ENCODE measurements at regions not wholly inside any gene's neighbourhood (a gene's known extent, or its start where the extent isn't known, plus 50 kb on each side); places are given as distances from the start of the nearest gene placed in this dataset.

DNA sequence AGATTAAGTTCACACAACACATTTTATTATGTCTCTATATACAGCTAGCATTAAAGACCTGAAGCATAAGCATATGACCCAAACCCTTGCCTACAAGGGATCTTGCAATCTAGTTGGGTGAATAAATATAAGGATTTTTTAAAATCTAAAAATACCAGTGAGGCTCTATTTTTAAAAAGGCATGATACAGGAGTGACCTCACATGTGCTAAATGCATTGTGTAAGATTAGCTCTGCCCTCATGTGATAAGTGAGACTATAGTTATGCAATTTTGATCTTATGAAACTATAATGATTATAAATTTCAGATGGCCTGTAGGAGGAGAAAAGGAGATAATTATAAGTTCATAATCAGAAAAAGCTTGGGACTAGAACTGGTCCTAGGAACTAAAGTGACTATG lies 451.0 kb upstream of the MAN1A1 start:
- no peaks in the 10 kb centered on the region for H3K27me3 ChIP-seq (ENCODE audit: insufficient read depth, low read length)
- no peak overlapping the region for H4K8ac ChIP-seq (replicated peaks; ENCODE audit: insufficient read length, low read depth, low read length)
- no peak overlapping the region for H3K9ac ChIP-seq (ENCODE audit: extremely low read depth, insufficient read length, low read length)
- no peak overlapping the region for H3K14ac ChIP-seq (ENCODE audit: insufficient read depth, low read length)
- H3K18ac ChIP-seq (ENCODE audit: insufficient read length, low read depth, low read length), result no peak overlapping the region
- no peak overlapping the region for H3K23ac ChIP-seq (ENCODE audit: insufficient read length, low read depth, low read length)
- H3K56ac ChIP-seq (ENCODE audit: insufficient read length, low read depth, low read length), result no peak overlapping the region
- Mint-ChIP-seq H3K27me3 (ENCODE audit: low read depth) (no peaks in the 10 kb centered on the region), H3K27ac (no peak overlapping the region), H3K9me3 (no peaks in the 10 kb centered on the region), H3K4me1 (peaks cover 11 to 14% of the 10 kb centered on the region in 2 experiments), H3K4me3 (no peak overlapping the region), H3K36me3 (ENCODE audit: insufficient read depth in 1 of 3, low read depth in 3 of 3) (no peaks in the 10 kb centered on the region)
- H2BK5ac ChIP-seq (ENCODE audit: insufficient read length, low read length), result no peak overlapping the region
- no peak overlapping the region for H2BK20ac ChIP-seq (ENCODE audit: low read depth, low read length, poor library complexity, severe bottlenecking)
- no peaks in the 10 kb centered on the region for H4K20me1 ChIP-seq (ENCODE audit: control insufficient read depth, insufficient read depth, insufficient read length)
- H4K5ac ChIP-seq (ENCODE audit: insufficient read length, low read depth, low read length), result no peak overlapping the region
- H3T11ph ChIP-seq (ENCODE audit: low read length), result no peak overlapping the region
- H3K27ac ChIP-seq (ENCODE audit: insufficient read length, low read depth, low read length), result no peak overlapping the region
- H3K4me1 ChIP-seq (ENCODE audit: insufficient read depth, low read length), result peaks cover 2% of the 10 kb centered on the region; the same call in 1 of the 2 replicates
- H3K9me3 ChIP-seq (ENCODE audit: control insufficient read depth, low read depth, low read length), result no peaks in the 10 kb centered on the region
- no peak overlapping the region for H2AK5ac ChIP-seq (ENCODE audit: insufficient read length, low read length)
- H3K4me2 ChIP-seq (ENCODE audit: insufficient read depth, insufficient read length, low read length), result no peak overlapping the region
- H2BK120ac ChIP-seq (ENCODE audit: low read depth, low read length, poor library complexity, severe bottlenecking), result no peak overlapping the region
- no peaks in the 10 kb centered on the region for H3K79me1 ChIP-seq (ENCODE audit: insufficient read depth, low read depth, low read length, poor library complexity, severe bottlenecking)
- no peak overlapping the region for H2BK15ac ChIP-seq (ENCODE audit: low read depth, low read length)
- no peak overlapping the region for H2AFZ ChIP-seq (ENCODE audit: low read length)
- H3K23me2 ChIP-seq (ENCODE audit: insufficient read length, low read depth, low read length, poor library complexity, severe bottlenecking), result no peaks in the 10 kb centered on the region
- TF ChIP-seq CTCF (conservative IDR thresholded peaks at IDR 0.05), result no peak
- no peaks in the 10 kb centered on the region for H3K79me2 ChIP-seq (ENCODE audit: insufficient read depth, low read length)
- DNase-seq, result no peak
- no peak overlapping the region for H2BK12ac ChIP-seq (ENCODE audit: insufficient read length, low read depth, low read length)
- no peak overlapping the region for H4K91ac ChIP-seq (ENCODE audit: insufficient read length, low read depth, low read length)
- H3K4ac ChIP-seq (ENCODE audit: low read depth, low read length), result no peak overlapping the region

All from H9 (cell line).